ENCODE measurements at regions not wholly inside any gene's neighbourhood (a gene's known extent, or its start where the extent isn't known, plus 50 kb on each side); places are given as distances from the start of the nearest gene placed in this dataset.

GRCh38 chr2:194253528-194254259 is 1403.3 kb upstream of the SLC39A10 start:
- DNase-seq (no peak), ATAC-seq (no peak)
- H3K9me3 ChIP-seq (ENCODE audit: control insufficient read depth, low read length, poor library complexity, severe bottlenecking): no peaks in the 10 kb centered on the region
- H3K4me1 Mint-ChIP-seq: no peaks in the 10 kb centered on the region
- no peak overlapping the region for H3K27ac Mint-ChIP-seq
- no peaks in the 10 kb centered on the region for H3K27me3 Mint-ChIP-seq
- peaks cover 2% of the 10 kb centered on the region for H3K36me3 Mint-ChIP-seq (ENCODE audit: low read depth)
- H3K4me3 Mint-ChIP-seq: no peak overlapping the region

- H3K4me1 Mint-ChIP-seq: no peaks in the 10 kb centered on the region
- H3K27me3 Mint-ChIP-seq: no peaks in the 10 kb centered on the region
- H3K36me3 Mint-ChIP-seq (ENCODE audit: low read depth): peaks cover 2% of the 10 kb centered on the region
- ATAC-seq (no peak), DNase-seq (no peak)
- H3K27ac Mint-ChIP-seq: no peak overlapping the region
- no peaks in the 10 kb centered on the region for H3K9me3 ChIP-seq (ENCODE audit: control insufficient read depth, low read length, poor library complexity, severe bottlenecking)
- no peak overlapping the region for H3K4me3 Mint-ChIP-seq
These were observed 1404.9 kb upstream of the SLC39A10 start for GRCh38 chr2:194252127-194252526.

GRCh38 chr2:194232600-194232999 is 1424.4 kb upstream of the SLC39A10 start:
- H3K9me3 ChIP-seq (ENCODE audit: control insufficient read depth, low read length, poor library complexity, severe bottlenecking): no peaks in the 10 kb centered on the region
- Mint-ChIP-seq H3K4me3 (no peak overlapping the region), H3K4me1 (no peaks in the 10 kb centered on the region), H3K36me3 (ENCODE audit: low read depth) (no peaks in the 10 kb centered on the region), H3K27me3 (no peaks in the 10 kb centered on the region), H3K27ac (no peak overlapping the region)
- ATAC-seq (no peak), DNase-seq (no peak)

- ATAC-seq: no peak
- H3K9me3 ChIP-seq (ENCODE audit: control insufficient read depth, low read length, poor library complexity, severe bottlenecking): no peaks in the 10 kb centered on the region
- no peak overlapping the region for H3K27ac Mint-ChIP-seq
- H3K36me3 Mint-ChIP-seq (ENCODE audit: low read depth): no peaks in the 10 kb centered on the region
- no peak for DNase-seq
- no peak overlapping the region for H3K4me3 Mint-ChIP-seq
- H3K4me1 Mint-ChIP-seq: no peaks in the 10 kb centered on the region
- no peaks in the 10 kb centered on the region for H3K27me3 Mint-ChIP-seq
These were observed 1433.8 kb upstream of the SLC39A10 start for GRCh38 chr2:194223218-194223617.

- H3K9me3 ChIP-seq (ENCODE audit: control insufficient read depth, low read length, poor library complexity, severe bottlenecking): no peaks in the 10 kb centered on the region
- Mint-ChIP-seq H3K4me1 (no peaks in the 10 kb centered on the region), H3K4me3 (no peak overlapping the region), H3K27me3 (no peaks in the 10 kb centered on the region), H3K36me3 (ENCODE audit: low read depth) (no peaks in the 10 kb centered on the region), H3K27ac (no peak overlapping the region)
- ATAC-seq (no peak), DNase-seq (no peak)
These were observed 1442.8 kb upstream of the SLC39A10 start for GRCh38 chr2:194214192-194214591.

GRCh38 chr2:194205568-194206227 is 1451.3 kb upstream of the SLC39A10 start:
- Mint-ChIP-seq H3K36me3 (ENCODE audit: low read depth) (no peaks in the 10 kb centered on the region), H3K27me3 (no peaks in the 10 kb centered on the region), H3K4me3 (no peak overlapping the region), H3K4me1 (no peaks in the 10 kb centered on the region), H3K27ac (no peak overlapping the region)
- DNase-seq: no peak
- H3K9me3 ChIP-seq (ENCODE audit: control insufficient read depth, low read length, poor library complexity, severe bottlenecking): no peaks in the 10 kb centered on the region
- ATAC-seq: no peak

GRCh38 chr2:194203898-194204297 is 1453.1 kb upstream of the SLC39A10 start:
- H3K4me1 Mint-ChIP-seq: no peaks in the 10 kb centered on the region
- no peak overlapping the region for H3K4me3 Mint-ChIP-seq
- no peaks in the 10 kb centered on the region for H3K27me3 Mint-ChIP-seq
- DNase-seq: no peak
- no peaks in the 10 kb centered on the region for H3K9me3 ChIP-seq (ENCODE audit: control insufficient read depth, low read length, poor library complexity, severe bottlenecking)
- no peaks in the 10 kb centered on the region for H3K36me3 Mint-ChIP-seq (ENCODE audit: low read depth)
- ATAC-seq: no peak
- no peak overlapping the region for H3K27ac Mint-ChIP-seq

GRCh38 chr2:194182888-194183287 is 1474.1 kb upstream of the SLC39A10 start:
- H3K27me3 Mint-ChIP-seq: no peaks in the 10 kb centered on the region
- H3K4me3 Mint-ChIP-seq: no peak overlapping the region
- no peak for DNase-seq
- no peak overlapping the region for H3K27ac Mint-ChIP-seq
- H3K36me3 Mint-ChIP-seq (ENCODE audit: low read depth): no peaks in the 10 kb centered on the region
- no peak for ATAC-seq
- H3K4me1 Mint-ChIP-seq: no peaks in the 10 kb centered on the region
- H3K9me3 ChIP-seq (ENCODE audit: control insufficient read depth, low read length, poor library complexity, severe bottlenecking): no peaks in the 10 kb centered on the region

- Mint-ChIP-seq H3K27ac (no peak overlapping the region), H3K36me3 (ENCODE audit: low read depth) (no peaks in the 10 kb centered on the region), H3K4me3 (no peak overlapping the region), H3K4me1 (no peaks in the 10 kb centered on the region), H3K27me3 (no peaks in the 10 kb centered on the region)
- ATAC-seq: no peak
- H3K9me3 ChIP-seq (ENCODE audit: control insufficient read depth, low read length, poor library complexity, severe bottlenecking): no peaks in the 10 kb centered on the region
- no peak for DNase-seq
These were observed 1480.9 kb upstream of the SLC39A10 start for GRCh38 chr2:194176134-194176533.

GRCh38 chr2:194166818-194167217 is 1490.2 kb upstream of the SLC39A10 start:
- ATAC-seq (no peak), DNase-seq (no peak)
- no peak overlapping the region for H3K4me3 Mint-ChIP-seq
- H3K9me3 ChIP-seq (ENCODE audit: control insufficient read depth, low read length, poor library complexity, severe bottlenecking): no peaks in the 10 kb centered on the region
- no peaks in the 10 kb centered on the region for H3K4me1 Mint-ChIP-seq
- no peak overlapping the region for H3K27ac Mint-ChIP-seq
- H3K36me3 Mint-ChIP-seq (ENCODE audit: low read depth): no peaks in the 10 kb centered on the region
- no peaks in the 10 kb centered on the region for H3K27me3 Mint-ChIP-seq

GRCh38 chr2:194155431-194155830 is 1501.6 kb upstream of the SLC39A10 start:
- Mint-ChIP-seq H3K36me3 (ENCODE audit: low read depth) (no peaks in the 10 kb centered on the region), H3K27ac (no peak overlapping the region), H3K27me3 (no peaks in the 10 kb centered on the region), H3K4me1 (no peaks in the 10 kb centered on the region), H3K4me3 (no peak overlapping the region)
- H3K9me3 ChIP-seq (ENCODE audit: control insufficient read depth, low read length, poor library complexity, severe bottlenecking): no peaks in the 10 kb centered on the region
- ATAC-seq (no peak), DNase-seq (no peak)

GRCh38 chr2:194151231-194151630 is 1505.8 kb upstream of the SLC39A10 start:
- Mint-ChIP-seq H3K4me3 (no peak overlapping the region), H3K27ac (no peak overlapping the region), H3K36me3 (ENCODE audit: low read depth) (no peaks in the 10 kb centered on the region), H3K4me1 (no peaks in the 10 kb centered on the region), H3K27me3 (no peaks in the 10 kb centered on the region)
- DNase-seq (no peak), ATAC-seq (no peak)
- no peaks in the 10 kb centered on the region for H3K9me3 ChIP-seq (ENCODE audit: control insufficient read depth, low read length, poor library complexity, severe bottlenecking)

- Mint-ChIP-seq H3K36me3 (ENCODE audit: low read depth) (peaks cover 2% of the 10 kb centered on the region), H3K4me3 (no peak overlapping the region), H3K27me3 (no peaks in the 10 kb centered on the region), H3K27ac (no peak overlapping the region), H3K4me1 (no peaks in the 10 kb centered on the region)
- H3K9me3 ChIP-seq (ENCODE audit: control insufficient read depth, low read length, poor library complexity, severe bottlenecking): peaks cover 2% of the 10 kb centered on the region
- no peak for ATAC-seq
- no peak for DNase-seq
These were observed 1521.6 kb upstream of the SLC39A10 start for GRCh38 chr2:194135463-194135862.

- no peaks in the 10 kb centered on the region for H3K36me3 Mint-ChIP-seq (ENCODE audit: low read depth)
- no peaks in the 10 kb centered on the region for H3K4me1 Mint-ChIP-seq
- no peak overlapping the region for H3K27ac Mint-ChIP-seq
- no peak overlapping the region for H3K4me3 Mint-ChIP-seq
- ATAC-seq (no peak), DNase-seq (no peak)
- no peaks in the 10 kb centered on the region for H3K9me3 ChIP-seq (ENCODE audit: control insufficient read depth, low read length, poor library complexity, severe bottlenecking)
- no peaks in the 10 kb centered on the region for H3K27me3 Mint-ChIP-seq
These were observed 1528.2 kb upstream of the SLC39A10 start for GRCh38 chr2:194128810-194129209.
